GM18517 (cell line): ENCODE measurements at regions not wholly inside any gene's neighbourhood (a gene's known extent, or its start where the extent isn't known, plus 50 kb on each side); places are given as distances from the start of the nearest gene placed in this dataset.
"Not testable (repeated sequence)": the region's sequence is repeated elsewhere in the genome, so short reads cannot be mapped to it uniquely, and the experiment has no call there.

Experiments
- ATAC-seq: cut with Tn5 transposase; IDR thresholded peaks from one replicate; pipeline ENCODE4 v1.9.1; 2021; ENCODE audit warnings: mild to moderate bottlenecking, moderate library complexity; ENCODE audit not compliant: unreplicated experiment

- ATAC-seq = peak; percentile 74
These were observed 157.4 kb downstream of the SKIDA1 start for GRCh38 chr10:21368022-21368582.

- not testable (repeated sequence) for ATAC-seq
These were observed 159.4 kb downstream of the SKIDA1 start for GRCh38 chr10:21366108-21366507.

- no peak for ATAC-seq
These were observed 161.0 kb downstream of the SKIDA1 start for GRCh38 chr10:21364196-21365114.

- no peak for ATAC-seq
These were observed 161.8 kb downstream of the SKIDA1 start for GRCh38 chr10:21363731-21364104.

GRCh38 chr10:21363092-21363730 lies 162.3 kb downstream of the SKIDA1 start:
- ATAC-seq = no peak

- no peak for ATAC-seq
These were observed 166.3 kb downstream of the SKIDA1 start for GRCh38 chr10:21359202-21359601.

GRCh38 chr10:21355591-21356011 lies 169.9 kb downstream of the SKIDA1 start:
- no peak for ATAC-seq

- peak; percentile 72 for ATAC-seq
These were observed 172.6 kb downstream of the SKIDA1 start for GRCh38 chr10:21352886-21353285.

GRCh38 chr10:21351594-21351993 lies 173.9 kb downstream of the SKIDA1 start:
- not testable (repeated sequence) for ATAC-seq

- ATAC-seq = no peak
These were observed 175.6 kb downstream of the SKIDA1 start for GRCh38 chr10:21349912-21350286.

GRCh38 chr10:21347785-21348170 lies 177.7 kb downstream of the SKIDA1 start:
- ATAC-seq = no peak

GRCh38 chr10:21347043-21347784 lies 178.3 kb downstream of the SKIDA1 start:
- no peak for ATAC-seq

- ATAC-seq = no peak
These were observed 182.4 kb downstream of the SKIDA1 start for GRCh38 chr10:21343087-21343486.

- not testable (repeated sequence) for ATAC-seq
These were observed 183.0 kb downstream of the SKIDA1 start for GRCh38 chr10:21342499-21342898.

- ATAC-seq = no peak
These were observed 185.2 kb downstream of the SKIDA1 start for GRCh38 chr10:21340331-21340730.

- ATAC-seq = no peak
These were observed 188.2 kb downstream of the SKIDA1 start for GRCh38 chr10:21337171-21337792.

- no peak for ATAC-seq
These were observed 188.9 kb downstream of the SKIDA1 start for GRCh38 chr10:21336476-21337170.

GRCh38 chr10:21334891-21335696 lies 190.4 kb downstream of the SKIDA1 start:
- no peak for ATAC-seq

- no peak for ATAC-seq
These were observed 194.9 kb downstream of the SKIDA1 start for GRCh38 chr10:21330628-21331020.
